Tibial nerve (tissue), 3 donors: ENCODE measurements at regions not wholly inside any gene's neighbourhood (a gene's known extent, or its start where the extent isn't known, plus 50 kb on each side); places are given as distances from the start of the nearest gene placed in this dataset.

ENCODE experiments used
- CTCF ChIP-seq, 5 experiments: fragments of 200-600 bp in 3 of 5; fragments of 450-650 bp in 2 of 5; sonication (generic) in 3 of 5; IDR thresholded peaks; one replicate each; pipeline ENCODE4 v1.5.1; 2016 to 2019; ENCODE audit warnings: antibody characterized with exemption in 5 of 5, mild to moderate bottlenecking in 3 of 5, moderate library complexity in 2 of 5
- POLR2A ChIP-seq, 2 donors: fragments of 450-650 bp; IDR thresholded peaks; one replicate each; pipeline ENCODE4 v1.6.1; 2017; ENCODE audit warnings: antibody characterized with exemption in 2 of 2, mild to moderate bottlenecking in 2 of 2, moderate library complexity in 2 of 2

GRCh38 chr20:60569116-60569515, 610.9 kb downstream of the CDH26 start:
- TF ChIP-seq CTCF (IDR thresholded peaks at IDR 0.05) (no peak), POLR2A (IDR thresholded peaks at IDR 0.05) (no peak)
